ENCODE measurements at regions not wholly inside any gene's neighbourhood (a gene's known extent, or its start where the extent isn't known, plus 50 kb on each side); places are given as distances from the start of the nearest gene placed in this dataset.
"Not testable (repeated sequence)": the region's sequence is repeated elsewhere in the genome, so short reads cannot be mapped to it uniquely, and the experiment has no call there.

- DNase-seq, result no peak
Measured at GRCh38 chr6:85068221-85068620, 303.8 kb upstream of the TBX18 start.

GRCh38 chr6:85066266-85066665, 301.9 kb upstream of the TBX18 start:
- DNase-seq, result no peak

GRCh38 chr6:85065831-85066230, 301.4 kb upstream of the TBX18 start:
- no peak for DNase-seq

GRCh38 chr6:85063611-85064010, 299.2 kb upstream of the TBX18 start:
- DNase-seq, result no peak

DNA sequence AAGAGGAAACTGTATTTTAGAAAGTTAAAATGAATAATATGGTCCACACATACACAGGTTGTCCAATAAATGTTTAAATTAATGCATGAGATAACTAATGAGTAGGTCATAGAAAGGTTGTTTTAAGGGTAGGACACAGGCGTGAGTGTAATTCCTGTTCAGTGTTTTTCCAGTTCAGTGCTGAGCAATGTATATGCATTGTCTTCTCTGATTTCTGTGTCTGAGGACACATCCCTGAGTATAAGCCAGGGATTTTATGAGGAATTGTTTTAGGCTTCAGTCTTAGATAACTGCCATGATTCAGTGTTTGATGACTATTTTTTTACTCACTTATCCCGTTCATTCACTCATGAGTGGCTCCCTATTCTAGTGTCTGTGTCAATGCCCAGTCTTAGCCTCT, 298.5 kb upstream of the TBX18 start:
- DNase-seq, result no peak

- DNase-seq, result no peak
Measured at GRCh38 chr6:85058806-85059205, 294.4 kb upstream of the TBX18 start.

DNA sequence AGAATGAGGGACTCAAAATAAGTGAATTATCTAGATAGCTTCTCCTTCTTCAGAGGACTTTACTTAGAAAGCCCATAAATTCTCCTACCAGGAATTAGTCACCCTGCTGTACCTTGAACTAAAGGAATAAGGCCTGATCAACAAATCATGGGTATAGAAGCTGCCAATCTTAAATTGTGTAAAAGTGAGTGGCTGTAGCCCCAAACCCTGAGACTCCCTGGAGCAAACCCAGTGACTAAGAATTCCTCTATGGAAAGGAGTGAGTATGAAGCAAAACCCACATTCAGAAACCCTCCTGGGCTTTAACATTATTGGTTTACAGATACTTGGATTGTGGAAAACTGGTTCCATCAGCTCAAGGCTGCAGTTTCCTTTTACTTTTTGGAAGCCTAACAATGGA, 285.8 kb upstream of the TBX18 start:
- DNase-seq, result no peak

DNA sequence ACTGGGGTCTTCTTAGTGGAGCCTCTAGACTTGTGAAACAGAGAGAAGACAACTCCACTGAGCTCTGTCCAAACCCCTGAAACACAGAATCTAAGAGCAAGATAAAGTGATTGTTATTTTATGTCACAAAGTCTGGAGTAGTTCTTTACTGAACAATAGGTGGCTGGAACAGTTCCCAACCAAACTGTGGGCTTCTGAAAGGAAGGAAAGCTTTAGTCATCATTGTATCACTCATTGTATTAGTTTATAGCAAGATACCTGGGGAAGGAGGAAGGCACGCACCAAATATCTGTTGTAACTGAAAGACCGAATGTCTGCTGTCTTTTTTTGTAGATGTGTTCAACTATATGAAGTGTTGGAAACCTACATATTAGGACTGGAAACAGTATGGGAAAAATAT, 284.9 kb upstream of the TBX18 start:
- no peak for DNase-seq

- DNase-seq, result no peak
Measured at GRCh38 chr6:85047818-85048217, 283.4 kb upstream of the TBX18 start.

GRCh38 chr6:85045767-85046166, 281.4 kb upstream of the TBX18 start:
- DNase-seq, result not testable (repeated sequence)

GRCh38 chr6:85044361-85044760, 280.0 kb upstream of the TBX18 start:
- DNase-seq, result no peak

- no peak for DNase-seq
Measured at GRCh38 chr6:85041376-85041775, 277.0 kb upstream of the TBX18 start.

GRCh38 chr6:85037221-85037620, 272.8 kb upstream of the TBX18 start:
- DNase-seq, result no peak

DNA sequence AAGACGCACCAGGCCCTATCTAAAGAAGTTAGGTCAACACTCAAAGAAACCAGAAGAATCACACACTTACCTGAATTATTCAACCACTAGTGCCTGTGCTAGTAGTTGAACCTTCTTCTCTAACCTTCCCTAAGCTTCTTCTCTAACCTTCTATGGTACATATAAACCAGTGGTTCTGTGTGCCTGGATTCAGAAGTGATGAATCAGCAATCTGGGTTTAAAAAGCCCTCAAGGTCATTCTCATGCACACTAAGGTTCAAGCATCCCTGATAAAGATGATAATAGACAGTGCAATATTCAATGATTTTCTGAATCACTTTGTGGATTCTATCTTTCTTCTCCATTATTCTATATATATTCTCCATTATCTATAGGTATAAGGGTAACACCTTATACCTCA, 271.4 kb upstream of the TBX18 start:
- DNase-seq, result no peak

- no peak for DNase-seq
Measured at GRCh38 chr6:85033547-85033946, 269.1 kb upstream of the TBX18 start.

GRCh38 chr6:85026021-85026420, 261.6 kb upstream of the TBX18 start:
- no peak for DNase-seq

DNA sequence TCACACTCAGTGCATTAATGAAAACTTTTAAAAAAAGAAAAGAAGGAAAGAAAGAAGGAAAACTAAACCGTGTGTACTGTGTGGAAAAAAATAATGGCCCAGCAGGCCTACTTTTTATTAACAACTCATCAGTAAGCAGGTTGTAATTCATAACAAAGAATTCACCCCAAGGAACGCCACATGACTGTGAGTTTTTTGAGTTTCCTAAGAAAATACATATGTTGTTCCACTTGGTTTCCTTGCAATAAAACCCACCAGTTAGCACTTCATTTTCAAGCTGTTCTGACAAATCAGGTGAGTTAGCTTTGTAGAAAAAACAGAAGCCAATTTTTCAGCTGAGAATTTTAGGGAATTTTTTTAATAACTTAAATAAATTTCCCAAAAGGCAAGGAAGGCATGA, 259.3 kb upstream of the TBX18 start:
- DNase-seq, result no peak

GRCh38 chr6:85017352-85017751, 253.0 kb upstream of the TBX18 start:
- DNase-seq, result no peak

DNA sequence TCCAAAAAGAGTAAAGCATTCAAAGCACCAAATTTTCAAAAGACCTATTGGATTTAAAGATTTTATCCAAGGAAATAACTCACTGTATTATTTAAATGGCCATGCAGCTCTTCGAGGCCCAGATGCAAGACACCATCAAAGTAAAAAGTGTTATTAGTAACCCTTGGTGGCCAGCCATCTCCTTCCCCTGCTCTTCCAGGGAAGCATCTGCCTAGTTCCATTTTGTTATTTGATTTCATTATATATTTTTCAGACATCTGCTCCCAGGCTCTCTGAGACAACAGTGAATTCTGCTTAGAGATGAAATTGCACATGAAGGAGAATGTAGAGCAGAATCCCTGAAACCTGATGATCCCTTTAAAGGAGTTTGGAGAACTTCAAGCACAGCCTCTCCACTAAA, 252.3 kb upstream of the TBX18 start:
- DNase-seq, result no peak

GRCh38 chr6:85015396-85015990, 251.1 kb upstream of the TBX18 start:
- no peak for DNase-seq

- no peak for DNase-seq
Measured at GRCh38 chr6:85010865-85011264, 246.5 kb upstream of the TBX18 start.

DNA sequence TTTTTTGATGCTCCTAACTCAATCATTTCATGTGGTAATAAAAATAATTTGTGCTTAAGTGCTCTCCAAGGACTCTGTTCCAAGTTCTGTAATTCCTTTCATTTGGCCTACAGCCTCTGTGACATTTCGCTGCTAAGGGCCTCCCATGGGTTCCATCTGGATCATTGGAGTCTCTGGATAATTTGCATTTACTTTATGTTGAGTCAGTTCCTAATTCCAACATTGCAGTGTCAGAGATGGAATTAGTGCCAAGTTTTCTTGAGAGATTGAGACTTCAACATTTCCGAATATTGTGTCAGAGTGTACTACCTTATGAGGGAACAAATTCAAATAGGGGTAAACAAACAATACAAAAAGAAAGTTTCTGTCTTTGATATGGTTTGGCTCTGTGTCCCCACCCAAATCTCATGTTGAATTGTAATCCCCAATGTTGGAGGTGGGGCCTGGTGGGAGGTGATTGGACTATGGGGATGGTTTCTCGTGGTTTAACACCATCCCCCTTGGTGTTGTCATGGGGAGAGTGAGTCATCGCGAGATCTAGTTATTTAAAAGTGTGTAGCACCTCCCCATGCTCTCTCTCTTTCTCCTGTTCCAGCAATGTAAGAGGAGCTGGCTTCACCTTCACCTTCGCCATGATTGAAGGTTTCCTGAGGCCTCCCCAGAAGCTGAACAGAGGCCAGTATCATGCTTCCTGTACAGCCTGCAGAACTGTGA, 244.1 kb upstream of the TBX18 start:
- no peak for DNase-seq

- DNase-seq, result no peak
Measured at GRCh38 chr6:85006362-85006761, 242.0 kb upstream of the TBX18 start.

GRCh38 chr6:85005494-85005893, 241.1 kb upstream of the TBX18 start:
- no peak for DNase-seq

DNA sequence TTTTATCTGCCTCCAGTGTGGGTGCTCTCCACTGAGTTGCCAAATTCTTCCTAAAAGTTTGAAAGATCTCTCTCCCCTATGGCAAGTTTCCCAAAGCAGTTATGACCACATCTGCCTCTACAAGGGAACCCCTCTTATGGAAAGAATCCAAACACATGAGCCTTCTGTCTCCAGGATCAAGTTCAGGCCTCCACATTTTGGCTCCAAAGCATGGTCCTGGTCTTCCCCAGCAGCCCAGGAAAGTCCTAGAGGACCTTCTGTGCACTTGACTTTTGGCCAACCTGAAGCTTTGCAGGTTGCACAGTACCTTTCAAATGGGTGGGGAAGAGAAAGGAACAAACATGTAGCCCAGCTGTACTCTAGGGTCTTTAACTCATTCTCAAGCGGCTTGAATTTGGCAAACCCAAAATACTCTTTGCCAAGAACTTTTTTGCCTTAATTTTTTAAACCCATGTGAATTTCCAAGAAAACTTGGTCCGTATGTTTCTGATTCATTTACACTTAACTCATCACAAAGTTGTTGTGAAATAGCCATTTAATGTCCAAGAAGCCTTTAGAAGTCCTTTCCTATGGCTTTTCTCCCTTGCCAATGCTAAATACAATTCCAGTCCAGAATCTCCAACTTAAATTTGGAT, 240.1 kb upstream of the TBX18 start:
- no peak for DNase-seq

Data from bone marrow (tissue), 2 donors.